Activated T-cell treated with anti-CD3 and anti-CD28 coated beads for 48 hours (primary cell): ENCODE measurements at regions not wholly inside any gene's neighbourhood (a gene's known extent, or its start where the extent isn't known, plus 50 kb on each side); places are given as distances from the start of the nearest gene placed in this dataset.

Experiments used
- DNase-seq: peaks from one replicate; pipeline ENCODE4 v3.0.0-alpha.2; 2020; ENCODE audit warnings: low read depth

GRCh38 chr20:11041396-11041795 is 367.6 kb upstream of the JAG1 start:
- no peak for DNase-seq

- no peak for DNase-seq
Measured at GRCh38 chr20:11043001-11043400, 369.2 kb upstream of the JAG1 start.

GRCh38 chr20:11044561-11044960 is 370.8 kb upstream of the JAG1 start:
- no peak for DNase-seq

GRCh38 chr20:11045412-11046175 is 371.8 kb upstream of the JAG1 start:
- DNase-seq = no peak

- no peak for DNase-seq
Measured at GRCh38 chr20:11047559-11047958, 373.8 kb upstream of the JAG1 start.

- no peak for DNase-seq
Measured at GRCh38 chr20:11048739-11049138, 374.9 kb upstream of the JAG1 start.

- DNase-seq = no peak
Measured at GRCh38 chr20:11050350-11050749, 376.6 kb upstream of the JAG1 start.

- DNase-seq = no peak
Measured at GRCh38 chr20:11051136-11051535, 377.3 kb upstream of the JAG1 start.

- DNase-seq = no peak
Measured at GRCh38 chr20:11053310-11053709, 379.5 kb upstream of the JAG1 start.

- no peak for DNase-seq
Measured at GRCh38 chr20:11054266-11054993, 380.6 kb upstream of the JAG1 start.

GRCh38 chr20:11056414-11056813 is 382.6 kb upstream of the JAG1 start:
- no peak for DNase-seq

- no peak for DNase-seq
Measured at GRCh38 chr20:11057624-11058023, 383.8 kb upstream of the JAG1 start.

- no peak for DNase-seq
Measured at GRCh38 chr20:11059659-11060058, 385.9 kb upstream of the JAG1 start.

- no peak for DNase-seq
Measured at GRCh38 chr20:11060423-11061185, 386.8 kb upstream of the JAG1 start.

- DNase-seq = no peak
Measured at GRCh38 chr20:11063444-11063843, 389.6 kb upstream of the JAG1 start.

GRCh38 chr20:11064946-11065345 is 391.1 kb upstream of the JAG1 start:
- no peak for DNase-seq

GRCh38 chr20:11067359-11067758 is 393.6 kb upstream of the JAG1 start:
- no peak for DNase-seq

- no peak for DNase-seq
Measured at GRCh38 chr20:11072982-11073381, 399.2 kb upstream of the JAG1 start.

GRCh38 chr20:11076434-11077105 is 402.8 kb upstream of the JAG1 start:
- DNase-seq = no peak

- no peak for DNase-seq
Measured at GRCh38 chr20:11077226-11077625, 403.4 kb upstream of the JAG1 start.

- DNase-seq = no peak
Measured at GRCh38 chr20:11080010-11080409, 406.2 kb upstream of the JAG1 start.

GRCh38 chr20:11080781-11081377 is 407.1 kb upstream of the JAG1 start:
- DNase-seq = no peak
